ENCODE measurements at regions not wholly inside any gene's neighbourhood (a gene's known extent, or its start where the extent isn't known, plus 50 kb on each side); places are given as distances from the start of the nearest gene placed in this dataset.
"Not testable (repeated sequence)": the region's sequence is repeated elsewhere in the genome, so short reads cannot be mapped to it uniquely, and the experiment has no call there.

DNA sequence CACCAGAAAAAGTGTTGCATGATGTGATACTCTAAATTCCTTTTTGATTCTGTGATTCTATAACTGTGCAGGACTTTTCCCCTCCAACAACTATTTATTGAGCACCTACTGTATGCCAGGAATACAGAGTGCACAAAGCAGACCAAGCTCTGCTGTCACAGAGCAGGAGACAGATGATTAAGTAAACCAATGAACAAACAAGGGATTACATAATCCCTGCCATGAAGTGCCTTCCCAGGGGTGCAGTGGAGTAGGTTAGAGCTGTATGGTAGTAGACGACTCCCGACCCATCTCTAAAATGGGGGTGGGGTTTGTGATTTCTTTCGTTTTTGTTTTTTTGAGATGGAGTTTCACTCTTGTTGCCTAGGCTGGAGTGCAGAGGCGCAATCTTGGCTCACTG, 213.9 kb downstream of the TBX5 start:
- no peak for DNase-seq

DNA sequence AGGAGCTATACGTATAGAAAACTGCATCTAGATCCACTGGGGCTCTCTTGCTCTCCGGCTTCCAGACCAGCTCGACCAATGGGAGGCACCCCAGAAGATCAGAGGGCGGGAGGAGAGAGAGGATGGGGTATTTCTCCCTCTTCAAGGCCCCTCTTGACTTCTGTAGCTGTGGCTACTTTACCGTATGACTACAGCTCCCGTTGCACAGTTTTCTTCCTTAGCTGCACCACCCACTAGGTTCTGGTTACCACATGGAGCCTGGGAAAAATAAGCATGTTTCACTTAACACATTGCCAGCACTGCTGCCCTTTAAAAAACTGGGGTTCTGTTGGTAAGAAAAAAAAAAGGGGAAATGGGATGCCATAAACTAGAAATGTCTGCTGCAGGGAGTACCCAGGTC, 214.4 kb downstream of the TBX5 start:
- DNase-seq = no peak

DNA sequence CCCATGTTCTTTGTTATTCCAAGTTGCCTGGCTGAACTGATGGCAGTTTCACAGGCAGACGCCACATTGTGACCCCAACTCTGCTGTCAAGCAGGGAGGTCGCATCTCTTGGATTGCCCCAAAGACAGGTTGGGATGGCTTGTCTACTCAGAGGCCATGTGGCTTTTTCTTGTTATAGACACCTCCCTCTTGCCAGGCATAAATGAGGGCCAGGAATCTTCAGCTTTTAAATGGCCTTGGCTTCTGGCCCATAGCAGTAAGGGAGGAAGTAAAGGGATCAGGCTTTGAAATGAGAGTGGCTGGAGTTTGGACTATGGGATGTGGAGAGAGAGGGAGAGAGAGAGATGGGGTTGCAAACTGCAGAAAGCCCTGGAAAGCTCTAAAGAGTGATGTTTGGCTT, 215.0 kb downstream of the TBX5 start:
- no peak for DNase-seq

DNA sequence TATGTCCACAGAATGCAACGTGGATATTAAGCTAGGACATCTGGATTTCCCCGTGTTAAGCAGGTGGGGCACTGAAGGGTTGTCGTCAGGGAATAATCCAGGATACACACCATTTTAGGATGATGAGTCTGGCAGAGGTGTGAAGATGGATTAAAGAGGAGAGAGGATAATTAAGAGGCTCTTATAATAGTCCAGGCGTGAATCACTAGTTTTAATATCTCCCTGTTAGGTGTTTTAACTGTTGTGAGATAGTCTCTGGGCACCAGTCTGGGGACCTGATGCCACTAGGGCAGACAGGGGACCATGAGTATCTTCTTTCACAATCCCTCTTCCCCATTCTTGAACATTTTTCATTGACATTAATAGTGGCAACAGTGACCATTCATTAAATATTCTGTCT, 216.7 kb downstream of the TBX5 start:
- no peak for DNase-seq

DNA sequence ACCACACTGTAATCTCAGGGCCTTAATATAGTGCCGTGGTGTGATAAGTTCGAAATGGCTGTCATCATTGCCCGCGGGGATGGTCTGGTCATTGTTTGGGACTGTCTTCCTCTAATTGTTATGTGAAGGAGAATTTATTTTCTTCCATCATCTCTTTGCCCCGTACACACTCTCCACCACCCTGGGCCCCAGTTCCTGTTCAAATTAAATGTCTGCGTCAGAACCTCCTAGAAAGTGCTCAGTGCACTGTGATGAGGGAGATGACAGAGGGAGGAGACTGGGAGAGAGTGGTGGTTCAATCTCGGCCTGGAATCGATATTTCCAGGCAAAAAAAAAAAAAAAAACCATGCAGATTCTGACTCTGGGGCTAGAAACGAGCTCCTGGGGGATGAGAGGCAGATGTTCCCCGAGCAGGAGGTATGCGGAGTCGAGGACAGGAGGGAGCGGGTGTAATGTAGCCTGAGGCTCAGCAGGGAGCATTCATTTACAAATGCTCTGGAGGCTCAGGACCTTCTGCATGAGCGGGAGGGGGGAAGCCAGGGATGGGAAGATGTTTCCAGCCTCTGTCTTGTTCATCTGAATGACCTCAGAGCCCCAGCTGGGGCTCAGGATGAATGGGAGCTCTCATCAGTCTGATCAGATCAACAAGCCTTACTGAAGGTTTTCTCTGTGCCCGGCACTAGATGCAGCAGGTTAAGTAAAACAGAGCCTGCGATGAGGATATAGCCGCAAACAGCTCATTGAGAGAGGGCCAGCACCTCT, 219.5 kb downstream of the TBX5 start:
- no peak for DNase-seq

DNA sequence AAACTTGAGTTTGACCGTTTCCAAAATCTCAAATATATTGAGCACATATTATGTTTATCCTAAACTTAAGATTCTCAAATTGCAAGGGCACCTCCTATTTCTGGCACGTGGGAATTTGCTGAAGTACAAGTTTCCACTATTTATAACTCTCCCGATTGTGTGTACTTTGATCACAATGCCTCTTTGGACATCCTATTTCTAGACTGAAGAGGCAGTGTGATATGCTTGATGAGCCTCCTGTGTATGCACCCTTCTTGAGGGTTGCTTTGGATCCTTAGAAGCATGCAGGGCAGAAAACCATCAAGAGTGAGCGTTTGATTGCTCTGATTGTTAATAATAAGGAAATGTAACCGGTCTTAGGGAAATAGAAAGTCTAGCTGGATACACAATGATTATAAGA, 218.9 kb upstream of the RBM19 start:
- no peak for DNase-seq

DNA sequence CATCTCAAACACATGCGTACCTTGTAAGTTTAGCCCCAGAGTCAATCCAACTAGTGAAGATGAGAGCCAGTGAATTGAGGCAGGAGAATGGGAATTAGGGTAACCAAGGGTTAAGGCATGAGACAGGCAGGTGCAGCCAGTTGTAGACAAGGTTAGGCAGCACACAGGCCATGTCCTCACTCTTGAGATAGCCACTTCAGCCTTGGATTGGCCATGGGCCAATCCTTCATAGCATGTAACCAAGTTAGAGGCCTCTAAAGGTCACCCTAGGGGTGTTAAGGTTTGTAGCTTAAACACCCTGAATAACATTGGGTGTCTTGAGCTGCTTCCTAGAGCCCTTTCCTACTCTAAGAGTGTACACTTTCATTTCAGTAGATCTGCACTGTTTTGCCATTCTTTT, 208.2 kb upstream of the RBM19 start:
- no peak for DNase-seq

DNA sequence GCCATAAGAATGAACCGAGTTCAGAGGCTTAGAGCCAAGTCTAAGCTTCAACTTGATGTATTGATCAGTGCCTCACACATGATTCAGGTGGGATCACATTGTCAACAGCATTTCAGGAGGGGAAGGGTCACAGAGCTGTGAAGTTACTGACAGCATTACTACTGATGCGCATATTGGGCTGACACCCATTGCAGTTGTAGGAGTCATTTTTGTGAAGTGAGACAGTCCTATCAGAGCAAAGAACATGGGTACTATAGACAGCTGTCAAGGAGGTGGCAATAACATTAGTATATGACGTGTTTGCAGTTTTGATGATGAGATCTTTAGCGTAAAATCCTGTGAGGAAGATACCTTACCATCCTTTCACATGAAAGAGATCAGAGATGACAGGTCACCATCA, 206.0 kb upstream of the RBM19 start:
- no peak for DNase-seq

DNA sequence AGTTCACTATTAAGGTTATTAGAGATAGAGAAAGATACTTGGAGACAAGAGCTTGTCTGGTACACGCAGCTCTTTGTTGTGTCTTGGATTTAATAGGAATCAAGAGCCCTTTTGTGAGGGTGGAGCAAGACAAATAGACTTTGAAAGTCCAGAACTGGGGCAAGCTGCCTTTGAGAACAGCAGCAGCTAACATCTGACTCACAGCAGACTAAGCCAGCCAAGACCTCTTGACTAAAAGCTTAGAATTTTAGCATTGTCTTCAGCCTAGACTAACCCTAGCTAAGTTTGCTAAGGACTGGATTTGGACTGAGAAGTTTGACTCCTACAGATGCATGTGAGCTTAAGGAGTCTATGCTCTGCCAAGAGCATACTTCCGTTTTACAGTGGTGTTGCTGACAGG, 201.9 kb upstream of the RBM19 start:
- DNase-seq = no peak

DNA sequence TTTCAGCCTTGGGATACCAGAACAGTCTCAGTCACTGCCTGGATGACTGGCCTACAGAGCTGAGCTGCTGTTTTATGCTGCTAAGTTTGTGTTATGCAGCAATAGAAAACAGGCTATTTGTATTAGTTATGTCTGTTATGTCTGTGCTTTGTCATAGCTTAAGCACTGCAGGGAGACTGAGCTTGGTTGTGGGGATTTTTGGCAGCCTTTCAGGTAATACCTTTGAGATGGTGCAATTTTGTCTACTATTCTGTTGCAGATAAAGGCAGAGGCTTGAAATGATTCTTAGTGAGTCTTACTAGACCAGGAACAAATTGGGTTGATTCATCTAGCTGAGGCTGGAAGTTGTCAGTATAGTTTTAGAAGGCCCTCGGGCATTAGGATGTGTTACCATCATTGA, 201.3 kb upstream of the RBM19 start:
- DNase-seq = no peak

DNA sequence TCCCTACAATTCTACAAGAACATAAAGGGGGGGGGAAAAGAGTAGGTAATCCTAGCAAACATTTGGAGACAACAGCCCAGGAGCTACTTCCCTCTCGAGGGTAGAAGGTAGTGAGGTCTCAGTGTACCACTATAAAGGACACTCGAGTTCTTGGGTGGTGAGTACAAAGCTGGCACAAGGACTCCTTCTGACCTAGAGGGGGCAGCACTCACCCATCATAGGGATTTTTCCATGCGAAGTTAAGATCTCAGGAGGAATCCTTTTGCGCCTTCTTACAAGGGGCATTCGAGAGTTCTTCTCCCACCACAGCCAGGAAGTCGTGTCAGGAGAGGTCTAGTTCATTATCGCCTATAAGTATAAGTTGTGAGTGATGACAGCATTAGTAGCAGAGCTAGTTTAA, 200.2 kb upstream of the RBM19 start:
- no peak for DNase-seq

DNA sequence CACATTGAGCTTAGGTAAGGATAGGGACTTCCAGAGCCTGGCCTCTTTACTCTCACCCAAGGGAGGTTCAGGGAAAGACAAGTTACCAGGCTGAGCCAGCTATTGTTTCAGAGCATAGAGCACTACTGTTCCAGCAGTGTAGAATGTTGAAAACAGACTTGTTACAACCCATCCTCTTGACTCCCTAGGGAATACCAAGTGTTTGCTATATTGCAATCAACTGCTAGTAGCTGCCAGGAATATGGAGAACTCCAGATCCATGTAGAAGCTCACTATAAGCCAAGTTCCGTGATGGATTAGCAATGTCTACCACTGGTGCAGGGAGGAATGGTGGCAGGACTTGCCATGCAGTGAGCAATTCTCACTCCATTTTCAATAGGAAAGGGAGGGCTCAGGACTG, 199.8 kb upstream of the RBM19 start:
- DNase-seq = no peak

DNA sequence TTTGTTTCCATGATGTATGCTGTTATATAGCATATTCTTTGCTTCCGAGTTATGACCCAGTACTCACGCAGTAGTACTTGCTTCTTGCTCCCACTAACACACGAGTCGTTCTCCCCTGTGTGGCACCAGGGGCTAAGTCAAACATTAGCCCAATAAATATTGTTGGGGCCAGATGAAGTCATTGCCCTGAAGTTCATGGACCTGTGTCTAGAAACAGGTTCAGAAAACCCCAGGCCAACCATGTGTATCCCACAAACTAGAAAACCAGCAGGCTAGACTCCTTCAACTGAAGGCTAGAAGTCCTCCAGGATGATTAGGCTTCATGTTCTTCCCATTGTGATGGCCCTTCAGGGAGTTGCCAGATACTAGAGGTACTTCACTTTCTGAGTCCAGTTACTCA, 198.2 kb upstream of the RBM19 start:
- no peak for DNase-seq

DNA sequence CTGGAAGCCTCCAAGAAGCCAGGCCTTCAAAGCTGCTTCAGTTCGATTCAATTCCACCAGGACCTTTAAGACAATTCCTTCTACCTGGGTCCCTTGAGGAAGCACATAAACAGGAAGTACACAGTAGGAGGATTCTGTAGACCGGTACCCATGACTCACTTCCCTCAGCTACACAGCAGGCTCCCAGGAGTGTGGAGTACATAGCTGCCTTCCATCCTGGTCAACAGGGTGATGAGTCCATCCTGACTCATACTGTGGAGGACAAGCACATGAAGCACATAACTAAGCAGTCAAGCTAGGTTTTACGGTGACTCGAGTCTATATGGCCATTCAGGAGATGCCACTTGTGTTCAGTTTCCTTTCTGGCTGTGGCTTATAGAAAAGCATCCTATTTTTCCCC, 197.6 kb upstream of the RBM19 start:
- DNase-seq = no peak

DNA sequence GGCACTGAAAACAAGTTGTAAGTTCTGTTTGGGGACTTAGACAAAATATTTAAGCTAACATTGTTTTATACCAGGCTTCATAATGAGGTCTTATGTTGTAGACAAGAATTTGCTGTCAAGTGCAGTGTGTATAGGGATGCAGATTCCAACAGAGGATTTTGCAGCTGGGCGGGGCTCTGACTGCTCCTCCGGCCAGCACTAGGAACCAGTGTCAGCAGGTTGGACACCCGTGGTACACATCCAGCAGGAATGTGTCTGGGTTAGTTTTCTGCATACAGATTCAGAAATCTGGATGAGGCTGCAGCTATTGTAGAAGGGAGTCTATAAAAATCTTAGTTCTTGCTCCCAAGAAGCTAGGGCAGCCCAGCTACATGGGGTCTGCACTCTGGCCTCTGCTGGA, 194.3 kb upstream of the RBM19 start:
- DNase-seq = no peak

DNA sequence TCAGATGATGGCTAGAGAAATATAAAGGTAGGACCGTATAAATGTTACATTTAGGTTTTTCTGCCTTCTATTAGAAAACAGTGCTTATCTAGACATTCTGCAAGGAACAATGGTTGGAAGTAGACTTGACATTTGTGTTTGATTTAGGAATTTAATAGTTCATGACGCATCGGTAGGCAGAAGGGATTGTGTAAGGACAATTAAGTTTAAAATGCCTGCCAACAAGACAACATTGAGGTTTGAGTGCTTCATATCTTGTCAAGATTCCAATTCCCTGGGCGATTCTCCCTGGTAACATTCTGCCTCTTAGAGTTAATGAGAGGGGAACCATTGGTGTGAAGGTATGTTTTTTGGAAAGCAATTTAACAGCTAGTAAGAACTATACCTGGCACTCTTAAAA, 186.8 kb upstream of the RBM19 start:
- no peak for DNase-seq

DNA sequence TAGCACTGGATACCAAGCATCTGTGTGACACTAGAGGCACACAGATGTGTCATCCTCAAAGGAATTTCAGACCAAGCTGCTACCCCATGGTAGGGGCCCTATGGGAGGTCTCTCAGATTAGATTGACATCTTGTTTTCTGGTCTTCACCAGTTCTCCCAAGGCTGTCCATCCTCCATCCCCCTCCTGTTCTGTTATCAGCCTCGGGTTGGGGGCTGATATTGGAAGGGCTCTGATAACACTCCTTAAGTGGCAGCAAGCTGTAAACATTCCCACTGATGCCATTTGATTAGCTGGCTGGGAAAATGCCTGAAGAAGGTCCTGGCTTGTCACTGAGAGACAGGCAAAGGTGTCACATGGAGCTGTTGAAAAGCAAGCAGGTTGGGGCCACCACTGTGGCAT, 185.9 kb upstream of the RBM19 start:
- no peak for DNase-seq

DNA sequence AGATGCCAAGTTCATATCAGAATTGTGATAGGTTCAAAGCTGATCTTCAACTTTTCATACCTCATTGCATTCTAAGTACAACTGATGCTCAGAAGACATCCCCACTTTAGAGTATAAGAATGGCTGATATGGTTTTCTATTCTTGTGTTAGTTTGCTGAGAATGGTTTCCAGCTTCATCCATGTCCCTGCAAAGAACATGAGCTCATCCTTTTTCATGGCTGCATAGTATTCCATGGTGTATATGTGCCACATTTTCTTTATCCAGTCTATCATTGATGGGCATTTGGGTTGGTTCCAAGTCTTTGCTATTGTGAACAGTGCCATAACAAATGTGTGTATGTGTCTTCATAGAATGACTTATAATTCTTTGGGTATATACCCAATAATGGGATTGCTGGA, 184.5 kb upstream of the RBM19 start:
- not testable (repeated sequence) for DNase-seq

DNA sequence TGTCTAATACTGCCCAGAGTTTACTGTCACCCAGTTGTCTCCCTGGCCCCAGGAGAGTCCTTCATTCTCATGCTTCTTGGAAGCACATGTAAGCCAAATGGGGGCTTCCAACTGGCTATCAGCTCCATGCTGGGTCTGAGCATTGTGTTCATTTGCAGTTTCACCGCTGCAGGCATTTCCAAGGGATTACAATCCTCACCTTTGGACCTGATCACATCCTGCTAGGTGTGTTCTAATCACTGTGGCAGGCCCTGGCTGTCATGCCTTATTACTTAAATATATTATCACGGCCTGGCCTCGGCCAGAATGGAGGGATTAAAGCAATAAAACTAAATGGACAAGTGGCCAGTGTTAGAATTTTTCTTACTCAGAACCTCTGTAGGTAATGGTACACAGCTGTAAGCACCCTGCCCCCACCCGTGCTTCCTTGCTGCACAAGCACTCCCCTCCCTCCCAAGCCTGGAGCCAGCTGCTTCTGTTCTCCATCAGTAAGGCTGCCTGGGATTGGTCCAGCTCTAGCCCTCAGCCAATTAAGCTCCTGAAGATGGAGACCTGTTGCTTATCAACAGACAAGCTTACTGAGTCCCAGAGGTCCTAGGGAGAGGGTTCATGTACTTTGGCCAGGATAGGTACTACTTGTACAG, 175.9 kb upstream of the RBM19 start:
- no peak for DNase-seq

DNA sequence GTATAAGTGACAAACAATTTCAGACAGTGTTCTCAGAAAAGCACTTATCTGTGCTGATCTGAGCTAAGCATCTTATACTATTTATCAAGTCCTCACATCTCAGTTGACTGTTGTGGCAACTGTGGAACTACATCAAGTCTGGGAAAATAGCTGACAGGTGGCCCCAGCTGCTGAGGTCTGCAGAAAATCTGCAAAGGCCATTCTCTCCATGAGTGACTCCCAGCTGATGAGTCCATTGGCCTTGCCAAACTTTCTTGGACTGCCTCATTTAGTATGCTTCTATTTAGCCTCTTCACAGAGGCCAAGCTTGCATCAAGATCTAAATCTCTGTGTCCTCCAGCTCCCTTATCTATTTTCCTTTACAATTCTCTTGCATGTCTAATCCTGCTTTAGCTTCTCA, 174.5 kb upstream of the RBM19 start:
- no peak for DNase-seq

DNA sequence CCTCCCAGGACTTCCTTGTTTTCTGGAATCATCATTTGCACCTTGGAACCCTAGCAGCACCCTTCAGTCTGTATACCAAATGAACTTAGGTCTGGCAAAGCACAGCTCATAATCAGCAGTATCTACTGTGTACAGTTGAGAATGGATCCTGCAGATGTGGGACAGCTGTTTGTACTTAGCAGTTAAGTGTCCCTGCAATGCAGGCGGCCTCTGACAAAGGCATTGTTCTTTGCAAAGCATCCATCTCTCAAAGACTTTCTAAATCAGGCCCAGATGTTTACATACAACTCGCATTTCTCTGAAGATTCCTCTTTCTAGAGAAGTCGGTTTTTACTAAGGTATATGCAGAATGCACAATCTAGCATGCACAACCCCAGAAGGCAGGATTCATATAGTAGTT, 170.5 kb upstream of the RBM19 start:
- DNase-seq = no peak

DNA sequence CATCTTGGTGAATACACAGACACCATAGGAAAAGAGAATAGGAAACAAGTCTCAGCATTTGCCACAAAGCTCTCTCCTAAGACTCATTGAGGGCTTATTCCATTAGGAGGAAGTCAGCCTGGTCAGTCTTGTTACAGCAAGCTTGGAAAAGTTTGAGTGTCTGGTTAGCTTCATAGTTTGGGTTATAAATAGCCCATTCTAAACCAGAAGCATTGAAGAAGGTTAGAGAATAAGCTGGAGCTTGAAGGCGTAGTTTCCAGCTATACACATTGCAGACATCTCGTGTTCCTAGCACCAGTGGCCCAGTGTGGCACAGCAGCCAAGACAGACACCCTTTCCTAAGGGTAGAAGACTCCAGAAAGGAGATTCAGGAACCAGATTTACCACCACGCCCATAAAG, 168.8 kb upstream of the RBM19 start:
- DNase-seq = no peak

DNA sequence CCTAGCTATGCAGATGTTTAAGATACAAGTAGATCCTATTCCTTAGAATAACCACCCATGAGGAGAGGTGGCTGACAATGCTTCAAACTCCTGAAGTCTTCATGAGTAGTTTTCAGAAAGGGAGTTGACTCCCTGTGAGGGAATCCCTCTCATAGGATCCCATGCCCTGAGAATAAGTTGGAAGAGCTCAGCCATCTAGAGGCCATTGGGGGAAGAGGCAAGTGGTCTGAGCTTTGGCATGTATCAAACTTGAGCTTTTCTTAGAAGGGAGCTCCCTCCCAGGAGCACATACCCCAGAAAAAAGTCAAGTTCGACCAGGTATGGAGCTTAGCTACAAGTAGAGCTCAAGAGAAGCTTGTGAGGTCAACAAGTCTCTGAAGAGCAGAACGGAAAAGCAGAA, 165.7 kb upstream of the RBM19 start:
- DNase-seq = no peak

DNA sequence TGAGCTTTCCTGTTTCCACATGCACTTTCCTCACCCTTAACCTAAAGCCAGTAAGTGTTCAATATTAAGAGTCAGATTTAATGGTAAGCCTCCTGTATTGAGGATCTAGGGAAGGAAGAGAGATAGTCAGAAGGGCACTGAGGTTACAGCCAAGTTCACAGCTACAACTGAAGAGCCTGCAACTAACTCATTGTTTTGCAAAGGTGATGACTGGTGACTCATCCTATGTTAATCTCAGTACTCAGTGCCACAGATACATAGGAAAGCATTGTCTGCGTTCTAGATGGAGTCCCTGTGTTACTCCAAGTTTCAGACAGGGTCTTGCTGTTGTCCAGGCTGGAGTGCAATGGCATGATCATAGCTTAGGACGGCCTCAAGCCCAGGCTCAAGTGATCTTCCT, 157.0 kb upstream of the RBM19 start:
- no peak for DNase-seq

DNA sequence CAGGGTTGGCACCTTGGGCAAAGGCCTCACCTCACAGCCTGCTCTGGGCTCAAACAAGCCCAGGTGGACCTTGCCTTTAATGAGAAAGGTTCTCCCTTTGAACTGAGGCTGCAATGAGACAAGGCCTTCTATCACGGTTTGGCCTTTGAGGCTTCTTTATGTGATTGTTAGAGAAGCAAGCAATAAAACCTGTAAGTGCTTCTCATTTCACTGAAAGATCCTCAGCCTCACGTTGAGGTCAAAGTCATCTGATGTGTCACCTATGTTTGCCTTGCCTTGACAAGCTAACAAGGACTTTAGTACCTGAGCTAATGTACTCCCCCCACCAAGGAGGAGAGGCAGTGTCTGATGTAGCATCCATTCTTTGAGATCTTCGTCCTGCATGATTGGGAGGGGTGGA, 155.9 kb upstream of the RBM19 start:
- DNase-seq = no peak

Measured in SHP77 treated with DMSO at 0.1 percent for 48 hours (cell line).